ENCODE measurements at regions not wholly inside any gene's neighbourhood (a gene's known extent, or its start where the extent isn't known, plus 50 kb on each side); places are given as distances from the start of the nearest gene placed in this dataset.

GRCh38 chr1:217274416-217274815, 356.5 kb downstream of the GPATCH2 start:
- no peak for DNase-seq (ENCODE audit: low spot score)
- no peak for TF ChIP-seq CTCF (IDR thresholded peaks at IDR 0.05)
- H3K27ac ChIP-seq = peak overlapping the region in 1 of 2 donors; percentile 63
- no peak overlapping the region for H3K4me3 ChIP-seq

- Histone ChIP-seq H3K27ac (peak overlapping the region in 1 of 2 donors; percentile 63), H3K4me3 (no peak overlapping the region)
- no peak for DNase-seq (ENCODE audit: low spot score)
- no peak for TF ChIP-seq CTCF (IDR thresholded peaks at IDR 0.05)
Observed at GRCh38 chr1:217273866-217274265, 357.0 kb downstream of the GPATCH2 start.

GRCh38 chr1:217272385-217272784, 358.5 kb downstream of the GPATCH2 start:
- Histone ChIP-seq H3K27ac (peak overlapping the region in 1 of 2 donors; percentile 47), H3K4me3 (no peak overlapping the region)
- TF ChIP-seq CTCF (IDR thresholded peaks at IDR 0.05) = no peak
- DNase-seq (ENCODE audit: low spot score) = no peak

GRCh38 chr1:217270101-217270500, 360.8 kb downstream of the GPATCH2 start:
- TF ChIP-seq CTCF (IDR thresholded peaks at IDR 0.05) = no peak
- Histone ChIP-seq H3K27ac (peak overlapping the region in 1 of 2 donors; percentile 26), H3K4me3 (no peak overlapping the region)
- DNase-seq (ENCODE audit: low spot score) = no peak

- no peak for DNase-seq (ENCODE audit: low spot score)
- no peak overlapping the region for H3K4me3 ChIP-seq
- TF ChIP-seq CTCF (IDR thresholded peaks at IDR 0.05) = no peak
- no peak overlapping the region for H3K27ac ChIP-seq
Observed at GRCh38 chr1:217268058-217268457, 362.8 kb downstream of the GPATCH2 start.

GRCh38 chr1:217261636-217262035, 369.3 kb downstream of the GPATCH2 start:
- TF ChIP-seq CTCF (IDR thresholded peaks at IDR 0.05) = no peak
- Histone ChIP-seq H3K27ac (no peak overlapping the region), H3K4me3 (no peak overlapping the region)
- DNase-seq (ENCODE audit: low spot score) = no peak

- TF ChIP-seq CTCF (IDR thresholded peaks at IDR 0.05) = no peak
- H3K4me3 ChIP-seq = no peak overlapping the region
- DNase-seq (ENCODE audit: low spot score) = no peak
- H3K27ac ChIP-seq = no peak overlapping the region
Observed at GRCh38 chr1:217260676-217261075, 370.2 kb downstream of the GPATCH2 start.
